ENCODE measurements at regions not wholly inside any gene's neighbourhood (a gene's known extent, or its start where the extent isn't known, plus 50 kb on each side); places are given as distances from the start of the nearest gene placed in this dataset.

DNA sequence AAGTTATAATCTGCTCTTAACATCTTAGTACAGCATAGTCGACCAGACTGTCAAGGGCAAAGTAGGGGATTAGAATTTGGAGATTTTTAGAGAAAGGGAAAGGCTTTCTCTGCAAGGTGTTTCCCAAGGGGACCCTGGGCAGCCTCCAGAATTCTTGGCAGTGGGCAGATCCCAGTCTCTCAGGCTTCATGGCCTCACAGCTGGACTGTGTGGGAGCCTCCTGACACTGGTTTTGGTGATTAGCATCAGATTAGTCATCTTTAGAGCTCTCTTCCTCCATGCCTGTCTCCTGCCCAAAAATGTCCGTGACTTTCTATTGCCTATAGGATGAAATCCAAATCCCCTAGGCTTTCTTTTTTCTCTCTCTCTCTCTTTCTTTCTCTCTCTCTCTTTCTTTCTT is 370.7 kb downstream of the ZSWIM6 start:
- TF ChIP-seq, protein P1, sequence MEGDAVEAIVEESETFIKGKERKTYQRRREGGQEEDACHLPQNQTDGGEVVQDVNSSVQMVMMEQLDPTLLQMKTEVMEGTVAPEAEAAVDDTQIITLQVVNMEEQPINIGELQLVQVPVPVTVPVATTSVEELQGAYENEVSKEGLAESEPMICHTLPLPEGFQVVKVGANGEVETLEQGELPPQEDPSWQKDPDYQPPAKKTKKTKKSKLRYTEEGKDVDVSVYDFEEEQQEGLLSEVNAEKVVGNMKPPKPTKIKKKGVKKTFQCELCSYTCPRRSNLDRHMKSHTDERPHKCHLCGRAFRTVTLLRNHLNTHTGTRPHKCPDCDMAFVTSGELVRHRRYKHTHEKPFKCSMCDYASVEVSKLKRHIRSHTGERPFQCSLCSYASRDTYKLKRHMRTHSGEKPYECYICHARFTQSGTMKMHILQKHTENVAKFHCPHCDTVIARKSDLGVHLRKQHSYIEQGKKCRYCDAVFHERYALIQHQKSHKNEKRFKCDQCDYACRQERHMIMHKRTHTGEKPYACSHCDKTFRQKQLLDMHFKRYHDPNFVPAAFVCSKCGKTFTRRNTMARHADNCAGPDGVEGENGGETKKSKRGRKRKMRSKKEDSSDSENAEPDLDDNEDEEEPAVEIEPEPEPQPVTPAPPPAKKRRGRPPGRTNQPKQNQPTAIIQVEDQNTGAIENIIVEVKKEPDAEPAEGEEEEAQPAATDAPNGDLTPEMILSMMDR (IDR thresholded peaks at IDR 0.05; ENCODE audit: extremely low read depth in 1 of 2, insufficient read depth in 1 of 2, low read depth in 1 of 2, low read length in 2 of 2), result no peak
- TF ChIP-seq POLR2A (IDR thresholded peaks at IDR 0.05; ENCODE audit: low read depth, low read length) (no peak), EZH2 (IDR thresholded peaks at IDR 0.05; ENCODE audit: borderline replicate concordance, low read depth, low read length, severe bottlenecking) (no peak), POLR2AphosphoS5 (IDR thresholded peaks at IDR 0.05; ENCODE audit: insufficient read depth, low read depth, low read length) (no peak), GATA2 (IDR thresholded peaks at IDR 0.05; ENCODE audit: insufficient read depth, insufficient read length, low read depth, low read length) (no peak)
- TF ChIP-seq, protein P2, sequence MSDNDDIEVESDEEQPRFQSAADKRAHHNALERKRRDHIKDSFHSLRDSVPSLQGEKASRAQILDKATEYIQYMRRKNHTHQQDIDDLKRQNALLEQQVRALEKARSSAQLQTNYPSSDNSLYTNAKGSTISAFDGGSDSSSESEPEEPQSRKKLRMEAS (IDR thresholded peaks at IDR 0.05; ENCODE audit: insufficient read depth, insufficient read length), result no peak
